ENCODE measurements at regions not wholly inside any gene's neighbourhood (a gene's known extent, or its start where the extent isn't known, plus 50 kb on each side); places are given as distances from the start of the nearest gene placed in this dataset.
"Not testable (repeated sequence)": the region's sequence is repeated elsewhere in the genome, so short reads cannot be mapped to it uniquely, and the experiment has no call there.

DNA sequence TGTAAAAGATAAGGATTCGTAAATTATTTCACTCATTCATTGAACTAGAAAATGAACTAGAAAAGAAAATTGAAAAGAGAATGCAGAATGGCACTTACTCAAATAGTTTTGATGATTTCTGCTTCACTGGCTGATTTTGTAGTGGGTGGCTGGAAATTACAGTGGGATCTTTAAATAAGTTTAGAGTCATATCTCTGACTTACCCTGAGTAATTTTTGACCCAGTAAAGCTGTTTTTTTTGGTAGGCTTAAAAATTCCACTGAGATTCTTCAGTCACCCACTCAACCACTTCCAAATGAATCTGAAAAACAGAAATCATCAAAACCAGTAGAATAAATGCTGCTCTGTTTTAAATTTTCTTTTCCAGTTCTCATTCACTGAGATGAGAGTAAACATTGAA lies 604.5 kb downstream of the TUBA3C start:
- not testable (repeated sequence) for H3K27ac ChIP-seq, H3K4me3 ChIP-seq

DNA sequence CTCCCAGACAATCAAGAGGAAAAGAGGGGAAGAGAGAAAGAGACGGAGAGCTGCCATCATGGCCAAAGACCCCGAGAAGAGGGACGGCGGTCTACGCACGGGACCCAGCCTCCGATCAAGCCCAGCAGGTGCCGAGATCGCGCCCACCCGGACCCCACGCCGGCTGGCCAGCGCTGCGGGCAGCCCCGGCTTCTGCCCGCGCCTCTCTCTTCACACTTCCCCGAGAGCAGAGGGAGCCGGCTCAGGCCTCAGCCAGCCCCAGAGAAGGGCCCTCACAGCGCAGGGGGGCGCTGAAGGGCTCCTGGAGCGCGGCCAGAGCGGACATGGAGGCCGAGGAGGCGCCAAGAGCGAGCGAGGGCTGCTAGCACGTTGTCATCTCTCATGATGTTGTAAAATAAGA lies 613.7 kb downstream of the TUBA3C start:
- H3K4me3 ChIP-seq, H3K27ac ChIP-seq: not testable (repeated sequence)

Data from skin epidermis (tissue), 12 donors.